SK-N-SH treated with all-trans-retinoic acid at 6 μM for 48 hours (cell line): ENCODE measurements at regions not wholly inside any gene's neighbourhood (a gene's known extent, or its start where the extent isn't known, plus 50 kb on each side); places are given as distances from the start of the nearest gene placed in this dataset.

Source experiments
- ATAC-seq: fragments of 200-7000 bp; cut with Tn5 transposase; 3 replicates; pipeline ENCODE4 v1.9.1; 2020; ENCODE audit warnings: mild to moderate bottlenecking, moderate library complexity
- ARNTL ChIP-seq: fragments of 450-650 bp; formaldehyde crosslinking; IDR thresholded peaks from 2 replicates; pipeline ENCODE4 v1.5.0; 2020; ENCODE audit warnings: low read depth, mild to moderate bottlenecking, moderate library complexity, borderline replicate concordance
- CSDC2 ChIP-seq: fragments of 250-450 bp; sonication (Bioruptor Pico); IDR thresholded peaks from 2 replicates; pipeline ENCODE4 v1.5.0; 2020; ENCODE audit warnings: mild to moderate bottlenecking, moderate library complexity
- CSRNP3 ChIP-seq: fragments of 250-450 bp; sonication (Bioruptor Pico); IDR thresholded peaks from 2 replicates; pipeline ENCODE4 v1.5.1; 2021; ENCODE audit warnings: mild to moderate bottlenecking, moderate library complexity
- ESRRG ChIP-seq: fragments of 250-450 bp; sonication (Bioruptor Pico); IDR thresholded peaks from 2 replicates; pipeline ENCODE4 v1.6.1; 2021; ENCODE audit warnings: mild to moderate bottlenecking
- GLIS3 ChIP-seq: fragments of 250-450 bp; sonication (Bioruptor Pico); IDR thresholded peaks from 2 replicates; pipeline ENCODE4 v1.5.0; 2020; ENCODE audit warnings: mild to moderate bottlenecking, moderate library complexity
- ISL1 ChIP-seq: fragments of 250-450 bp; sonication (Bioruptor Pico); IDR thresholded peaks from 2 replicates; pipeline ENCODE4 v2.1.2; 2022; ENCODE audit warnings: mild to moderate bottlenecking, moderate library complexity
- OSR1 ChIP-seq: fragments of 250-450 bp; sonication (Bioruptor Pico); IDR thresholded peaks from 2 replicates; pipeline ENCODE4 v1.8.0; 2022; ENCODE audit warnings: moderate library complexity, mild to moderate bottlenecking, inconsistent platforms
- PATZ1 ChIP-seq: fragments of 250-450 bp; sonication (Bioruptor Pico); IDR thresholded peaks from 2 replicates; pipeline ENCODE4 v1.8.0; 2020; ENCODE audit warnings: mild to moderate bottlenecking, moderate library complexity, borderline replicate concordance
- POU6F1 ChIP-seq: fragments of 250-450 bp; sonication (Bioruptor Pico); IDR thresholded peaks from 2 replicates; pipeline ENCODE4 v1.8.0; 2021; ENCODE audit warnings: low read depth, mild to moderate bottlenecking, moderate library complexity, borderline replicate concordance
- PPARA ChIP-seq: fragments of 250-450 bp; sonication (Bioruptor Pico); IDR thresholded peaks from 2 replicates; pipeline ENCODE4 v1.5.0; 2020; ENCODE audit warnings: mild to moderate bottlenecking, borderline replicate concordance
- RARB ChIP-seq: fragments of 250-450 bp; sonication (Bioruptor Pico); IDR thresholded peaks from 2 replicates; pipeline ENCODE4 v1.8.0; 2021; ENCODE audit warnings: mild to moderate bottlenecking, moderate library complexity
- SNAI2 ChIP-seq: fragments of 250-450 bp; sonication (Bioruptor Pico); IDR thresholded peaks from 2 replicates; pipeline ENCODE4 v1.5.0; 2020; ENCODE audit warnings: mild to moderate bottlenecking, moderate library complexity
- TCF4 ChIP-seq: fragments of 250-450 bp; sonication (Bioruptor Pico); IDR thresholded peaks from 2 replicates; pipeline ENCODE4 v1.8.0; 2021; ENCODE audit warnings: mild to moderate bottlenecking, moderate library complexity, borderline replicate concordance
- TOX ChIP-seq: fragments of 250-450 bp; sonication (Bioruptor Pico); IDR thresholded peaks from 2 replicates; pipeline ENCODE4 v1.8.0; 2021; ENCODE audit warnings: mild to moderate bottlenecking, moderate library complexity, borderline replicate concordance
- TSHZ2 ChIP-seq: fragments of 250-450 bp; sonication (Bioruptor Pico); IDR thresholded peaks from 2 replicates; pipeline ENCODE4 v1.5.0; 2020; ENCODE audit warnings: mild to moderate bottlenecking, moderate library complexity
- ZC3H10 ChIP-seq: fragments of 250-450 bp; sonication (Bioruptor Pico); IDR thresholded peaks from 2 replicates; pipeline ENCODE4 v1.5.1; 2021; ENCODE audit warnings: mild to moderate bottlenecking, moderate library complexity
- ZFP3 ChIP-seq: fragments of 250-450 bp; sonication (Bioruptor Pico); IDR thresholded peaks from 2 replicates; pipeline ENCODE4 v1.5.0; 2020; ENCODE audit warnings: mild to moderate bottlenecking, moderate library complexity
- ZFP30 ChIP-seq: fragments of 450-650 bp; formaldehyde crosslinking; IDR thresholded peaks from 2 replicates; pipeline ENCODE4 v1.5.0; 2022; ENCODE audit warnings: mild to moderate bottlenecking, moderate library complexity
- ZNF70 ChIP-seq: fragments of 450-650 bp; formaldehyde crosslinking; IDR thresholded peaks from 2 replicates; pipeline ENCODE4 v1.5.0; 2020; ENCODE audit warnings: mild to moderate bottlenecking, moderate library complexity

GRCh38 chr3:137525471-137525870 is 238.6 kb upstream of the SOX14 start (continued):
- TF ChIP-seq POU6F1 (CRISPR knock-in tag) (no peak), ISL1 (no peak), ZFP3 (no peak)

GRCh38 chr3:137542049-137542448 is 222.1 kb upstream of the SOX14 start:
- TF ChIP-seq ZC3H10 (CRISPR knock-in tag) (no peak), GLIS3 (CRISPR knock-in tag) (no peak), TCF4 (no peak), ARNTL (CRISPR knock-in tag) (no peak), TOX (no peak), ZFP30 (CRISPR knock-in tag) (no peak), ISL1 (no peak), PPARA (CRISPR knock-in tag) (no peak), CSDC2 (CRISPR knock-in tag) (no peak), RARB (CRISPR knock-in tag) (no peak), ZFP3 (no peak), ZNF70 (no peak)
- no peak for ATAC-seq

- ATAC-seq: no peak
- no peak for TF ChIP-seq ZNF70
- no peak for TF ChIP-seq OSR1 (CRISPR knock-in tag)
- TF ChIP-seq TOX: no peak
- no peak for TF ChIP-seq POU6F1 (CRISPR knock-in tag)
- no peak for TF ChIP-seq GLIS3 (CRISPR knock-in tag)
- no peak for TF ChIP-seq CSRNP3 (CRISPR knock-in tag)
- no peak for TF ChIP-seq ZFP3
- TF ChIP-seq ZFP30 (CRISPR knock-in tag): no peak
- TF ChIP-seq TSHZ2 (CRISPR knock-in tag): no peak
- no peak for TF ChIP-seq ARNTL (CRISPR knock-in tag)
- TF ChIP-seq PPARA (CRISPR knock-in tag): no peak
- TF ChIP-seq ESRRG (CRISPR knock-in tag): no peak
- TF ChIP-seq PATZ1 (CRISPR knock-in tag): no peak
- no peak for TF ChIP-seq SNAI2 (CRISPR knock-in tag)
- no peak for TF ChIP-seq ISL1
- TF ChIP-seq CSDC2 (CRISPR knock-in tag): no peak
Measured at GRCh38 chr3:137554242-137554641, 209.9 kb upstream of the SOX14 start.

- ATAC-seq: no peak
- TF ChIP-seq OSR1 (CRISPR knock-in tag): no peak
Measured at GRCh38 chr3:137568880-137569279, 195.2 kb upstream of the SOX14 start.
